GM06990 (cell line): ENCODE measurements at regions not wholly inside any gene's neighbourhood (a gene's known extent, or its start where the extent isn't known, plus 50 kb on each side); places are given as distances from the start of the nearest gene placed in this dataset.

Experiments
- DNase-seq: peaks from one replicate; pipeline ENCODE4 v3.0.0-alpha.2; 2011; ENCODE audit not compliant: insufficient read length; ENCODE audit errors: extremely low read depth
- H3K27me3 ChIP-seq: replicated peaks from 2 replicates; pipeline ENCODE4 v1.6.0; 2011; ENCODE audit warnings: low read length; ENCODE audit not compliant: control insufficient read depth, insufficient read depth
- H3K36me3 ChIP-seq: 2 replicates; pipeline ENCODE4 v1.5.1; 2011; ENCODE audit warnings: low read length; ENCODE audit not compliant: control insufficient read depth, insufficient read depth
- H3K4me3 ChIP-seq: replicated peaks from 2 replicates; pipeline ENCODE4 v1.5.1; 2011; ENCODE audit warnings: low read depth, mild to moderate bottlenecking, control low read depth, low read length
- CTCF ChIP-seq: IDR thresholded peaks from 2 replicates; pipeline ENCODE4 v1.5.1; 2011; ENCODE audit warnings: low read length, control low read depth, mild to moderate bottlenecking, inconsistent platforms; ENCODE audit not compliant: insufficient read depth, poor library complexity, severe bottlenecking

GRCh38 chr3:18738393-18739098 is 313.4 kb upstream of the SATB1 start:
- Histone ChIP-seq H3K36me3 (no peaks in the 10 kb centered on the region), H3K27me3 (no peaks in the 10 kb centered on the region), H3K4me3 (no peak overlapping the region)
- DNase-seq = no peak
- TF ChIP-seq CTCF = no peak

GRCh38 chr3:18735005-18735404 is 309.9 kb upstream of the SATB1 start:
- Histone ChIP-seq H3K36me3 (no peaks in the 10 kb centered on the region), H3K4me3 (no peak overlapping the region), H3K27me3 (no peaks in the 10 kb centered on the region)
- TF ChIP-seq CTCF = no peak
- no peak for DNase-seq

GRCh38 chr3:18734309-18734708 is 309.2 kb upstream of the SATB1 start:
- no peak for DNase-seq
- no peak for TF ChIP-seq CTCF
- Histone ChIP-seq H3K36me3 (no peaks in the 10 kb centered on the region), H3K4me3 (no peak overlapping the region), H3K27me3 (no peaks in the 10 kb centered on the region)

GRCh38 chr3:18732474-18732873 is 307.3 kb upstream of the SATB1 start:
- Histone ChIP-seq H3K36me3 (no peaks in the 10 kb centered on the region), H3K4me3 (no peak overlapping the region), H3K27me3 (no peaks in the 10 kb centered on the region)
- no peak for DNase-seq
- no peak for TF ChIP-seq CTCF

- no peak overlapping the region for H3K4me3 ChIP-seq
- H3K36me3 ChIP-seq = no peaks in the 10 kb centered on the region
- TF ChIP-seq CTCF = no peak
- no peak for DNase-seq
- H3K27me3 ChIP-seq = no peaks in the 10 kb centered on the region
Observed at GRCh38 chr3:18730491-18730890, 305.4 kb upstream of the SATB1 start.

GRCh38 chr3:18729671-18730070 is 304.5 kb upstream of the SATB1 start:
- DNase-seq = no peak
- H3K36me3 ChIP-seq = no peaks in the 10 kb centered on the region
- TF ChIP-seq CTCF = no peak
- H3K4me3 ChIP-seq = no peak overlapping the region
- no peaks in the 10 kb centered on the region for H3K27me3 ChIP-seq
